HG02798 (cell line): ENCODE measurements at regions not wholly inside any gene's neighbourhood (a gene's known extent, or its start where the extent isn't known, plus 50 kb on each side); places are given as distances from the start of the nearest gene placed in this dataset.
"Not testable (repeated sequence)": the region's sequence is repeated elsewhere in the genome, so short reads cannot be mapped to it uniquely, and the experiment has no call there.

ENCODE experiments used
- ATAC-seq: cut with Tn5 transposase; IDR thresholded peaks from one replicate; pipeline ENCODE4 v1.9.1; 2021; ENCODE audit warnings: mild to moderate bottlenecking; ENCODE audit not compliant: unreplicated experiment, poor library complexity

- ATAC-seq, result no peak
Observed at GRCh38 chr9:30977965-30978364, 1406.5 kb upstream of the ACO1 start.

- ATAC-seq, result no peak
Observed at GRCh38 chr9:30982301-30982700, 1402.1 kb upstream of the ACO1 start.

GRCh38 chr9:30995956-30996738, 1388.3 kb upstream of the ACO1 start:
- ATAC-seq, result no peak

- no peak for ATAC-seq
Observed at GRCh38 chr9:30996761-30997160, 1387.7 kb upstream of the ACO1 start.

GRCh38 chr9:30997291-30997690, 1387.2 kb upstream of the ACO1 start:
- no peak for ATAC-seq

- ATAC-seq, result no peak
Observed at GRCh38 chr9:31005086-31005665, 1379.3 kb upstream of the ACO1 start.

GRCh38 chr9:31013371-31013770, 1371.1 kb upstream of the ACO1 start:
- ATAC-seq, result no peak

- no peak for ATAC-seq
Observed at GRCh38 chr9:31023847-31024246, 1360.6 kb upstream of the ACO1 start.

- ATAC-seq, result no peak
Observed at GRCh38 chr9:31027678-31028077, 1356.8 kb upstream of the ACO1 start.

GRCh38 chr9:31028137-31028536, 1356.3 kb upstream of the ACO1 start:
- no peak for ATAC-seq

GRCh38 chr9:31030741-31031202, 1353.7 kb upstream of the ACO1 start:
- ATAC-seq, result no peak

- no peak for ATAC-seq
Observed at GRCh38 chr9:31032206-31032605, 1352.2 kb upstream of the ACO1 start.

GRCh38 chr9:31034311-31034710, 1350.1 kb upstream of the ACO1 start:
- no peak for ATAC-seq

GRCh38 chr9:31040564-31040963, 1343.9 kb upstream of the ACO1 start:
- no peak for ATAC-seq

GRCh38 chr9:31045810-31046209, 1338.6 kb upstream of the ACO1 start:
- no peak for ATAC-seq

- not testable (repeated sequence) for ATAC-seq
Observed at GRCh38 chr9:31061592-31061991, 1322.9 kb upstream of the ACO1 start.

GRCh38 chr9:31065691-31066090, 1318.8 kb upstream of the ACO1 start:
- ATAC-seq, result no peak

GRCh38 chr9:31067418-31067817, 1317.0 kb upstream of the ACO1 start:
- ATAC-seq, result no peak

- no peak for ATAC-seq
Observed at GRCh38 chr9:31071606-31072286, 1312.7 kb upstream of the ACO1 start.

GRCh38 chr9:31078175-31078574, 1306.3 kb upstream of the ACO1 start:
- ATAC-seq, result peak; percentile 65

- no peak for ATAC-seq
Observed at GRCh38 chr9:31084350-31084749, 1300.1 kb upstream of the ACO1 start.
